ENCODE measurements at regions not wholly inside any gene's neighbourhood (a gene's known extent, or its start where the extent isn't known, plus 50 kb on each side); places are given as distances from the start of the nearest gene placed in this dataset.

DNA sequence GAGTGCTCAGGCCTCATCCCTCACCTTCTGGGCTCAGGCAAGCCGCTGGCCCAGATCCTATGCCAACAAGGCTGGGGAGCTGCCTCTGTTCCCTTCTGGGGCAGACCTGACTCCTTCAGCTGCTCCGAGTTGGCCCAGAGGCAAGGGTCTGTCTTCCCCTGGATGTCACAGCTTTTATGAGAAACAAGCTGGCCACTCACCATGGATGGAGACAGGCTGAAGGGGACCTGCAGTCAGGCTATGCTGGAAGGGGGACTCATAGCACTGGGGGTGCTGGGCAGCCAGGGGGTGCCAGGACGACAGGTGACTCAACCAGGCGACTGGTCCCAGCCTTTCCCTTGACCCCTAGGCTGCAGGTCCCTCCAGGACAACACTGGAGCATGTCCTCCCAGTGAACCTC is 52.4 kb upstream of the C1QTNF9B start:
- TF ChIP-seq, protein P1, sequence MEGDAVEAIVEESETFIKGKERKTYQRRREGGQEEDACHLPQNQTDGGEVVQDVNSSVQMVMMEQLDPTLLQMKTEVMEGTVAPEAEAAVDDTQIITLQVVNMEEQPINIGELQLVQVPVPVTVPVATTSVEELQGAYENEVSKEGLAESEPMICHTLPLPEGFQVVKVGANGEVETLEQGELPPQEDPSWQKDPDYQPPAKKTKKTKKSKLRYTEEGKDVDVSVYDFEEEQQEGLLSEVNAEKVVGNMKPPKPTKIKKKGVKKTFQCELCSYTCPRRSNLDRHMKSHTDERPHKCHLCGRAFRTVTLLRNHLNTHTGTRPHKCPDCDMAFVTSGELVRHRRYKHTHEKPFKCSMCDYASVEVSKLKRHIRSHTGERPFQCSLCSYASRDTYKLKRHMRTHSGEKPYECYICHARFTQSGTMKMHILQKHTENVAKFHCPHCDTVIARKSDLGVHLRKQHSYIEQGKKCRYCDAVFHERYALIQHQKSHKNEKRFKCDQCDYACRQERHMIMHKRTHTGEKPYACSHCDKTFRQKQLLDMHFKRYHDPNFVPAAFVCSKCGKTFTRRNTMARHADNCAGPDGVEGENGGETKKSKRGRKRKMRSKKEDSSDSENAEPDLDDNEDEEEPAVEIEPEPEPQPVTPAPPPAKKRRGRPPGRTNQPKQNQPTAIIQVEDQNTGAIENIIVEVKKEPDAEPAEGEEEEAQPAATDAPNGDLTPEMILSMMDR (conservative IDR thresholded peaks at IDR 0.05) = no peak
- no peak for TF ChIP-seq ZFX (IDR thresholded peaks at IDR 0.05)
